ENCODE measurements at regions not wholly inside any gene's neighbourhood (a gene's known extent, or its start where the extent isn't known, plus 50 kb on each side); places are given as distances from the start of the nearest gene placed in this dataset.
"Not testable (repeated sequence)": the region's sequence is repeated elsewhere in the genome, so short reads cannot be mapped to it uniquely, and the experiment has no call there.

- DNase-seq, result no peak
Measured at GRCh38 chrX:1140236-1140681, 72.2 kb downstream of the CRLF2 start.

- DNase-seq, result no peak
Measured at GRCh38 chrX:1139185-1139500, 73.3 kb downstream of the CRLF2 start.

GRCh38 chrX:1138476-1139184, 73.8 kb downstream of the CRLF2 start:
- no peak for DNase-seq

- no peak for DNase-seq
Measured at GRCh38 chrX:1137531-1137930, 74.9 kb downstream of the CRLF2 start.

GRCh38 chrX:1136582-1136981, 75.9 kb downstream of the CRLF2 start:
- DNase-seq, result not testable (repeated sequence)

GRCh38 chrX:1134976-1135375, 77.5 kb downstream of the CRLF2 start:
- DNase-seq, result no peak

GRCh38 chrX:1134156-1134555, 78.3 kb downstream of the CRLF2 start:
- DNase-seq, result no peak

GRCh38 chrX:1126738-1127137, 85.7 kb downstream of the CRLF2 start:
- DNase-seq, result no peak

- no peak for DNase-seq
Measured at GRCh38 chrX:1124531-1124930, 87.9 kb downstream of the CRLF2 start.

GRCh38 chrX:1122851-1123250, 89.6 kb downstream of the CRLF2 start:
- not testable (repeated sequence) for DNase-seq

GRCh38 chrX:1119275-1119674, 93.2 kb downstream of the CRLF2 start:
- no peak for DNase-seq

- DNase-seq, result no peak
Measured at GRCh38 chrX:1118572-1119199, 93.8 kb downstream of the CRLF2 start.

GRCh38 chrX:1115411-1115810, 97.0 kb downstream of the CRLF2 start:
- DNase-seq, result not testable (repeated sequence)

- DNase-seq, result no peak
Measured at GRCh38 chrX:1112321-1112720, 100.1 kb downstream of the CRLF2 start.

GRCh38 chrX:1111601-1112300, 100.7 kb downstream of the CRLF2 start:
- DNase-seq, result peak; percentile 61

GRCh38 chrX:1109580-1110119, 102.8 kb downstream of the CRLF2 start:
- DNase-seq, result no peak

- peak; percentile 35 for DNase-seq
Measured at GRCh38 chrX:1108501-1109445, 103.7 kb downstream of the CRLF2 start.

GRCh38 chrX:1106478-1107210, 105.8 kb downstream of the CRLF2 start:
- no peak for DNase-seq

GRCh38 chrX:1105671-1106419, 106.6 kb downstream of the CRLF2 start:
- no peak for DNase-seq

GRCh38 chrX:1105031-1105430, 107.4 kb downstream of the CRLF2 start:
- DNase-seq, result not testable (repeated sequence)

GRCh38 chrX:1103360-1103759, 109.1 kb downstream of the CRLF2 start:
- DNase-seq, result no peak
